ACHN (cell line): ENCODE measurements at regions not wholly inside any gene's neighbourhood (a gene's known extent, or its start where the extent isn't known, plus 50 kb on each side); places are given as distances from the start of the nearest gene placed in this dataset.

Experiments
- DNase-seq: peaks from one replicate; pipeline ENCODE4 v3.0.0-alpha.2; 2015
- in situ Hi-C: cut with HindIII; loops from 2 replicates; pipeline ENCODE4 v1.10.0; 2017; ENCODE audit warnings: low sequenced_read_pairs, low pct_ligation_motif_present, low pct_unique_long_range_greater_than_20kb

GRCh38 chr15:96693515-96693914 is 363.0 kb downstream of the NR2F2 start:
- in situ Hi-C loops = no loop called here
- no peak for DNase-seq

GRCh38 chr15:96693990-96694517 is 363.6 kb downstream of the NR2F2 start:
- in situ Hi-C loops = no loop called here
- no peak for DNase-seq

GRCh38 chr15:96695426-96695825 is 364.9 kb downstream of the NR2F2 start:
- DNase-seq = no peak

DNA sequence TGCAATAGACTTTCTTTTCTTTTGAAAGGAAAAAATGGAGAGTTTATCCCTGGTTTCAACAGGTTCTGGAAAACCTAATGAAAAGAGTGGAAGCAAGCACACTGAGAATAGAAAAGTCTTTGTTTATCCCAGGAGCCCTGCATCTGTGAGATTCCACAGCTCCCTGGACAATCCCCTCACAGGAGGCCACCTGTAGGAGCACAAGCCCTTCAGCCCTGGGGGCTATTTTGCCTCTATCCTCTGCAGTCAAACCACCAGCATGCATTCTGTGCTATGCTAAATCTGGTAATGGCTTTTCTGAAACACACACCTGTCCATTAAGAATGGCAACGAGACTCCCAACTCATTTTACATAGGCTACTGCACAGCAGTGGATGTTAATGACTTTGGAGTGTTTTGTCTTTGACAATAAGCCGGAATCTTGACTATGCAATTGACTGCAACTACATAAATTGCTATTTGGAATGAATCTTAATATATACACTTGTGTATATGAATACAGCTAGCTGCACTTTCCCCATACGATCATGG is 369.4 kb downstream of the NR2F2 start:
- no peak for DNase-seq
- in situ Hi-C loops = no loop called here

More at GRCh38 chr15:96695426-96695825, 364.9 kb downstream of the NR2F2 start:
- in situ Hi-C loops = no loop called here

- DNase-seq = no peak
- in situ Hi-C loops = no loop called here
Measured at GRCh38 chr15:96700555-96700954, 370.1 kb downstream of the NR2F2 start.

GRCh38 chr15:96701443-96701842 is 370.9 kb downstream of the NR2F2 start:
- in situ Hi-C loops = no loop called here
- no peak for DNase-seq

DNA sequence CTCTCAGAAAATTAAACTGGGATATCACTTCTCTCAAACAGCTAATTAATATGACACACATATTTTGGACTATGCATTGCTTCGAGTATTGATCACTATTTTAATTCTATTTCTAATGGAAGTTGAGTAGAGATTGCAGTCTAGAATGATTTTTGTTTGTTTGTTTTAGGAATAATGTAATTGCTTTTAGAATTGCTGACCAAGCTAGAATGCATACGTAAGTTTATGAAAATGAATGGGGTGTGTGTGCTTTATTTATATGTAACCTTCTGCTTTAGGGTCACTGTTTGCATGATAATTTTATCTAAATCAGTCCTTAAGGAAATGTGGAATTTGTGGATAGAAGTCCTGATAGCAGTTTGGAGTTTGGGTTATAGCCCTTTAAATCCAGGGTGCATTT is 371.4 kb downstream of the NR2F2 start:
- DNase-seq = no peak
- in situ Hi-C loops = no loop called here

DNA sequence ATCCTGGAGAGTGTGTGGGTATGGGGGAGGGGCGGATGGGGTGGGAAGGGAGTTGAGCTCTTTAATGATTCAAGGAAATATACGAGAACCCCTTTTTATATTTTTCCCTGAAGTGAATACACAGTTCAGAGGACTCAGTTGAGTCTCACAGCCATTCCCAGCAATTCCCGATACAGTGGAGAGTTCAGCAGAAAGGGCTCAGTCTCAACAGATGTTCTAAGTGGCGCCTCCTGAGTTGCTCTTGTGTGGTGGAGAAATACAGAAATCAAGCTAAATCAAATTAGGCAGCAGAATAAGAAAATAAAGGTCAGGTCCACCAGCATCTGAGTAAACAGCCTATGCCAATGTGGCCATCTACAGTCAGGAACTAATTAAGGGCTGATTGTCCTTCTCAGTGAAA is 372.1 kb downstream of the NR2F2 start:
- DNase-seq = no peak
- in situ Hi-C loops = no loop called here

DNA sequence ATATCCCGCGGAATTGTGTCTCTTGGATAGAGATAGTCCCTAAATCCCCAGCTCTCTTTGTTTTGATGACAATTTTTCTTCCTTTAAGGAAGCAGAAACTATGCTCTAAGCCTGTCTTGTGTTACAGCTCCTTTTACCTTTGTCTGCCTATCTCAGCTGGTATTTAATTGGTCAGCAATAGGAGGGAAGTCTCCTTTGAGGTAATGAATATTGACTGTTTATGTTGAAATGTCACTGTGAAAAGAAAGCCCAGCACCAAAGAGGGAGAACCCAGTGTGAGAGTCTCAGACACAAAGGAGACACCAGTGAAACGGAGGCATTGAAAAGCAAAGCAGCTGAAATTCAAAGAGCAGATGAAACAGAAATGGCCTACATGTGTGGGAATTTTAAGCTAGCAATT is 372.6 kb downstream of the NR2F2 start:
- DNase-seq = no peak
- in situ Hi-C loops = no loop called here

DNA sequence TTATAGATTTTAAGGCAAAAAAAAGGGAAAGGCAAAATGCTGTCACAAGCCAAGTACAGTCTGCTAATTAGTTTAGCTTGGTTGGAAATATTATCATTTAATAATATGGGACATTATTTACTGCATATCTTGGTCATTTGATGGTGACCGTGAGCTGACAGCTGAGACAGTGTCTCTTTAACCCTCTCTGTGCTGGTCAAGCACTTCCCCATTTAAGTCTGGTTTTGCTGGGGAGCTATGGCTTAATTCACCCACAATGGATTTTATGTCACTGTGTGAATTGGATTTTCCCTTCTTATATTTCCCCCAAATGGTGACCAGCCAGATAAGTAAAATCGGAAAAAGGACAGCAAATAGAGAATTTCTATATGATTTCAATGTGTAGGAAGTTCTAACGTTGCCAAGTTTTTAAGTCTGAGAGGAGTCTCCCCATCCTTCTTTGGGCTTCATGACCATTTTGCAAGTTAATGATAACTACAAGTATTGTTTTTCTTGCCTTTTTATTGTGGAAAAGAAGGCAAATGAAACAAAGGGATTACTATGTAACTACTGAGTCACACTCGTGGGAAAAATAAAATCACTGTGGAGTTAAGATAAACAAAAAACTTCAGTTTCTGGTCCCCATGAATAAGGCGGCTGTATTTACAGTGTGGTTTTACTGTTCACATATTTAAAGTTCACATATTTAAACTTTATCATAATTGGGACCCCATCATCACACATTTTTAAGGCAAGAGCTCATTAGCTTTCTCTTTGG is 373.5 kb downstream of the NR2F2 start:
- no peak for DNase-seq
- in situ Hi-C loops = no loop called here

- no peak for DNase-seq
Measured at GRCh38 chr15:96716075-96716474, 385.6 kb downstream of the NR2F2 start.

GRCh38 chr15:96716478-96716877 is 386.0 kb downstream of the NR2F2 start:
- no peak for DNase-seq
- in situ Hi-C loops = no loop called here

More at GRCh38 chr15:96716075-96716474, 385.6 kb downstream of the NR2F2 start:
- in situ Hi-C loops = no loop called here

DNA sequence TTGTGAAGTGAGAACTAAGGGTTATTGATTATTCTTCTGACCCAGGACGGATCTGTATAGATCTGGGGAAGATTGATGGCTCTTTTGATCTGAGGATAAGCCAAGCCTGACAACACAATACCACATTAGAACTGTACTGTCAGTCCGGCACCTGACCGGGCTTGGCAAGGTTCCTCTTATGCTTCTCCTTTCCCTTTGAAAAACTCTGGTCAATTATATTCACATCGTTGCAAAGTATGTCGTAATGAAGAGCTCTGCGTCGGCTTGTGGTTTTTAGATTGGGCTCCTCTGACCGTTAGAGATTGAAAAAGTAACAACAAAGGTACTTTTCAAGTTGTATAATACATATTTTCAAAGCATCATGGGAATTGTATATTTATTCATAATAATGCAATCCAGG is 389.8 kb downstream of the NR2F2 start:
- DNase-seq = no peak
- in situ Hi-C loops = no loop called here

- DNase-seq = no peak
Measured at GRCh38 chr15:96720656-96721055, 390.2 kb downstream of the NR2F2 start.

GRCh38 chr15:96728591-96728990 is 398.1 kb downstream of the NR2F2 start:
- DNase-seq = no peak
- in situ Hi-C loops = no loop called here

More at GRCh38 chr15:96720656-96721055, 390.2 kb downstream of the NR2F2 start:
- in situ Hi-C loops = no loop called here

GRCh38 chr15:96732704-96733103 is 402.2 kb downstream of the NR2F2 start:
- DNase-seq = no peak
- in situ Hi-C loops = no loop called here

- no peak for DNase-seq
- in situ Hi-C loops = no loop called here
Measured at GRCh38 chr15:96733721-96734120, 403.2 kb downstream of the NR2F2 start.

DNA sequence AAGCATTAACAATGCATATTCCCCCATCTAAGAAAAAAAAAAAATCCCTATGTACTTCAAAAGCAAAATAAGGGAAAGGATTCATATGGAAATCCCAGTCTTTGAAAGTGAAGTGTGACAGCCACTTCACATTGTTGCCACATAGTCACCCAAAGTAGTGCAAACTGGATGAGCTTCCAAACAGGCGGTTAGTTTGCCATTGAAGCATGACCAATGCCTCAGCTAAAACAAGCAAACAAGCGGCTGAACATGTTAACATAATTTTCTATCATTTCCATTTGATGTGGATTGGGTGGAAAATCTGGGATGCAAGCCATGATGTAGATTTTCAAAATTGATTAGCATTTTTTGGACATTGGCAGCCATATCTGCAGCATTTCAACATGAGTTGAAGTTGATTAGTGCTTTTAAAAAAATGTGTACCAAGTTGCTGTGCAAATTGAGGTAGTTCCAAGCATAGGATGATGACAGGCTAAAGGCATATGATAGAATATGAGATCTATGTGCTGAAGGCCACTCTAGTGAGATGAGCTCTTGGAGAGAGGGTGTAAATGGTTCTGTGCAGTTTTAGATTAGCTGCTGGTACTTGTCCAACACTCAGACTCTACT is 405.2 kb downstream of the NR2F2 start:
- no peak for DNase-seq
- in situ Hi-C loops = no loop called here

DNA sequence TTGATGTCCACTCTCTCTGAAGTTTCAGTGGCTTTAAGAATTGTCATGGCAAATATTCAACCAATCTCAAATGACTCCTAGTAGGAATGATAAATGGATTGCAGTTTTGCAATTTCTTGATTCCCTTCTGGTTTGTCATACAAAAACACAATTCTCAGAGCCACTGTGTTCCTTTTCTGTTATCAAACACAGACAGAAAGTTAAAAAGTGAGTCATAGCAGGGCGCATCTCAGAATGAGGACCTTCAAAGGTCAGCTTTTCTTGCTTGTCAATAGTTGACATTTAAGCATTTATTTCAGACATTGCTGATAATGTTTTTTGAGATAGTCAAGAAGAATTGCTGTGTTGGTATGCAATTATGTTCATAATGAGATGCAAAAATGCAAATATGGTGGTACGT is 405.9 kb downstream of the NR2F2 start:
- DNase-seq = no peak
- in situ Hi-C loops = no loop called here

GRCh38 chr15:96737408-96737807 is 406.9 kb downstream of the NR2F2 start:
- in situ Hi-C loops = no loop called here
- no peak for DNase-seq
